SJSA1 (cell line): ENCODE measurements at regions not wholly inside any gene's neighbourhood (a gene's known extent, or its start where the extent isn't known, plus 50 kb on each side); places are given as distances from the start of the nearest gene placed in this dataset.

Experiments used
- DNase-seq, 2 experiments: peaks; one replicate each; pipeline ENCODE4 v3.0.0-alpha.2; 2015 to 2020; ENCODE audit warnings: low spot score in 2 of 2, low read depth in 1 of 2
- H3K27ac ChIP-seq: fragments of 250-450 bp; sonication (Bioruptor Pico); 2 replicates; pipeline ENCODE4 v1.5.1; 2020; ENCODE audit warnings: mild to moderate bottlenecking, moderate library complexity
- H3K27me3 ChIP-seq: fragments of 250-450 bp; sonication (Bioruptor Pico); replicated peaks from 2 replicates; pipeline ENCODE4 v1.5.1; 2020; ENCODE audit warnings: mild to moderate bottlenecking, moderate library complexity
- H3K36me3 ChIP-seq: fragments of 250-450 bp; sonication (Bioruptor Pico); 2 replicates; pipeline ENCODE4 v1.5.1; 2020; ENCODE audit warnings: mild to moderate bottlenecking
- H3K4me1 ChIP-seq: fragments of 250-450 bp; sonication (Bioruptor Pico); replicated peaks from 2 replicates; pipeline ENCODE4 v1.6.1; 2021; ENCODE audit warnings: mild to moderate bottlenecking
- H3K4me3 ChIP-seq: fragments of 250-450 bp; sonication (Bioruptor Pico); 2 replicates; pipeline ENCODE4 v1.5.1; 2020; ENCODE audit warnings: mild to moderate bottlenecking
- H3K9me3 ChIP-seq: fragments of 250-450 bp; sonication (Bioruptor Pico); replicated peaks from 2 replicates; pipeline ENCODE4 v1.5.1; 2020; ENCODE audit warnings: mild to moderate bottlenecking

DNA sequence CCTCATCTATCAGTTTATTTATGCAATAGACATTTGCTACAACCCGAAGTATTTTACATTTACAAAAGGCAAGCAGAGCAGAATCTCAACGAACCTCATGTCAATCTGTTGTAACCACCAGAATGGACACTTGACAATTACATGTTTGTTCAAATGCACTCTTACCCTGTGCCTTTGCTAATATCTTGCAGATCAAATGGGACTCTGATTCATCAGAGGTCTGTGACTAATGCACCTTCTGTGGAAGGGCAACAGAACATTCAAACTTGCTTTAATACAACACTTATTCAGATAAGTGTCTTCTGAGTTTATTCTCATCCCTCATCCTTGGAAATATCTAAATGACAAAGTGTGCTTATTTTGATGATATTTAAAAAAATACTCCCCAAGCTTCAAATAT lies 644.7 kb upstream of the PCDH10 start:
- no peak overlapping the region for H3K27ac ChIP-seq
- H3K9me3 ChIP-seq = no peaks in the 10 kb centered on the region
- H3K36me3 ChIP-seq = no peaks in the 10 kb centered on the region
- H3K4me3 ChIP-seq = no peak overlapping the region
- DNase-seq = no peak
- no peaks in the 10 kb centered on the region for H3K4me1 ChIP-seq
- H3K27me3 ChIP-seq = no peaks in the 10 kb centered on the region

DNA sequence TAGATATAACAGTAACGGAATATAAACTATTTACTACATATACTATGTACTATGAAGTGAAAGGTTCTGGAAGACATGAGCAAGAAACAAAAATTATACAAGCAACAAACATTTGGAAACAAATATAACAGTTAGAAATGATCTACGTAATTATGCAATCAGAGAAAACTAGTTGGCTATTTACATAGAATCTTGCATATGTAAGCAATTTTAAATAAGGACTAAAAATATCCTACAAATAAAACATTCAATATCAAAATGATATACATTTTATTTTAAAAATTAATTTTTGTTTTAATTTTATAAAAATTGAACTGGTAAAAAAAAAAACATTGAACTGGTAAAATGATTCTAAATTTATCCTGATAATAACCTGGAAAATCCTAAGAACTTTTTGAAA lies 642.5 kb upstream of the PCDH10 start:
- Histone ChIP-seq H3K36me3 (no peaks in the 10 kb centered on the region), H3K27me3 (no peaks in the 10 kb centered on the region), H3K4me3 (no peak overlapping the region), H3K9me3 (no peaks in the 10 kb centered on the region), H3K4me1 (no peaks in the 10 kb centered on the region), H3K27ac (no peak overlapping the region)
- DNase-seq = no peak

GRCh38 chr4:132513491-132513890 lies 635.6 kb upstream of the PCDH10 start:
- DNase-seq = no peak
- Histone ChIP-seq H3K27ac (no peak overlapping the region), H3K27me3 (no peaks in the 10 kb centered on the region), H3K4me3 (no peak overlapping the region), H3K36me3 (no peaks in the 10 kb centered on the region), H3K9me3 (0 out of 2 replicates have a peak, but pooled peaks cover 2% of the 10 kb centered on the region), H3K4me1 (no peaks in the 10 kb centered on the region)

GRCh38 chr4:132526652-132527051 lies 622.4 kb upstream of the PCDH10 start:
- no peaks in the 10 kb centered on the region for H3K4me1 ChIP-seq
- H3K9me3 ChIP-seq = no peaks in the 10 kb centered on the region
- no peaks in the 10 kb centered on the region for H3K36me3 ChIP-seq
- H3K4me3 ChIP-seq = no peak overlapping the region
- H3K27me3 ChIP-seq = no peaks in the 10 kb centered on the region
- H3K27ac ChIP-seq = no peak overlapping the region
- no peak for DNase-seq

- Histone ChIP-seq H3K27me3 (no peaks in the 10 kb centered on the region), H3K4me1 (no peaks in the 10 kb centered on the region), H3K4me3 (no peak overlapping the region), H3K9me3 (no peaks in the 10 kb centered on the region), H3K27ac (no peak overlapping the region), H3K36me3 (no peaks in the 10 kb centered on the region)
- no peak for DNase-seq
Observed at GRCh38 chr4:132527817-132528216, 621.3 kb upstream of the PCDH10 start.

- no peaks in the 10 kb centered on the region for H3K27me3 ChIP-seq
- H3K4me1 ChIP-seq = no peaks in the 10 kb centered on the region
- no peaks in the 10 kb centered on the region for H3K36me3 ChIP-seq
- DNase-seq = no peak
- H3K9me3 ChIP-seq = no peaks in the 10 kb centered on the region
- no peak overlapping the region for H3K4me3 ChIP-seq
- no peak overlapping the region for H3K27ac ChIP-seq
Observed at GRCh38 chr4:132530861-132531260, 618.2 kb upstream of the PCDH10 start.

DNA sequence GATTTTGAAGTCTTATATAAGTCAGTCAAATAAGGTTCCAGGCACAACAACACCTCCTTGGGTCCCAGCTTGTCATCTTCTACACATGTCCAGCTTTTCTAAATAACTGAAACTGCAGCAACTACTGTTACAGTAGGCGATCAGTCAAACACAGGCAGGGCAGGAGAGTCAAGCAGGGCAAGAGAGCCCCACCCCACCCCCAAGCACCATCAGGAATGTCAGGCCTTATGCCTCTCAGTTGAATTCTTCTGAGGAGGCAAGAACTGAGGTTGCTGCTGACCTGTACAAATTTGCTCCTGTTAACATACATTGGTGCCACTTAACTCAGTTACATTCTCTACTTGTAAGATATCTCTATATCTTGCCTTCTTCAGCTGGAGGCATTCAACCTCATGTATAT lies 608.8 kb upstream of the PCDH10 start:
- Histone ChIP-seq H3K9me3 (0 out of 2 replicates have a peak, but pooled peaks cover 5% of the 10 kb centered on the region), H3K36me3 (no peaks in the 10 kb centered on the region), H3K27me3 (no peaks in the 10 kb centered on the region), H3K4me3 (no peak overlapping the region), H3K27ac (no peak overlapping the region), H3K4me1 (no peaks in the 10 kb centered on the region)
- DNase-seq = no peak

GRCh38 chr4:132540797-132541196 lies 608.3 kb upstream of the PCDH10 start:
- no peak for DNase-seq
- Histone ChIP-seq H3K27me3 (no peaks in the 10 kb centered on the region), H3K4me3 (no peak overlapping the region)

GRCh38 chr4:132542228-132542627 lies 606.9 kb upstream of the PCDH10 start:
- no peaks in the 10 kb centered on the region for H3K27me3 ChIP-seq
- H3K36me3 ChIP-seq = no peaks in the 10 kb centered on the region
- no peaks in the 10 kb centered on the region for H3K4me1 ChIP-seq
- no peak overlapping the region for H3K27ac ChIP-seq
- DNase-seq = no peak
- no peak overlapping the region for H3K4me3 ChIP-seq
- H3K9me3 ChIP-seq = 0 out of 2 replicates have a peak, but pooled peaks cover 5% of the 10 kb centered on the region

More at GRCh38 chr4:132540797-132541196, 608.3 kb upstream of the PCDH10 start:
- Histone ChIP-seq H3K27ac (no peak overlapping the region), H3K4me1 (no peaks in the 10 kb centered on the region), H3K36me3 (no peaks in the 10 kb centered on the region), H3K9me3 (0 out of 2 replicates have a peak, but pooled peaks cover 5% of the 10 kb centered on the region)

- Histone ChIP-seq H3K4me3 (no peak overlapping the region), H3K36me3 (no peaks in the 10 kb centered on the region), H3K4me1 (no peaks in the 10 kb centered on the region), H3K27me3 (no peaks in the 10 kb centered on the region), H3K27ac (no peak overlapping the region), H3K9me3 (peaks cover 6% of the 10 kb centered on the region; the same call in 1 of the 2 replicates)
- DNase-seq = no peak
Observed at GRCh38 chr4:132548463-132548862, 600.6 kb upstream of the PCDH10 start.

- Histone ChIP-seq H3K9me3 (0 out of 2 replicates have a peak, but pooled peaks cover 4% of the 10 kb centered on the region), H3K27me3 (no peaks in the 10 kb centered on the region), H3K36me3 (no peaks in the 10 kb centered on the region), H3K27ac (no peak overlapping the region), H3K4me1 (no peaks in the 10 kb centered on the region), H3K4me3 (no peak overlapping the region)
- DNase-seq = no peak
Observed at GRCh38 chr4:132556316-132556715, 592.8 kb upstream of the PCDH10 start.

DNA sequence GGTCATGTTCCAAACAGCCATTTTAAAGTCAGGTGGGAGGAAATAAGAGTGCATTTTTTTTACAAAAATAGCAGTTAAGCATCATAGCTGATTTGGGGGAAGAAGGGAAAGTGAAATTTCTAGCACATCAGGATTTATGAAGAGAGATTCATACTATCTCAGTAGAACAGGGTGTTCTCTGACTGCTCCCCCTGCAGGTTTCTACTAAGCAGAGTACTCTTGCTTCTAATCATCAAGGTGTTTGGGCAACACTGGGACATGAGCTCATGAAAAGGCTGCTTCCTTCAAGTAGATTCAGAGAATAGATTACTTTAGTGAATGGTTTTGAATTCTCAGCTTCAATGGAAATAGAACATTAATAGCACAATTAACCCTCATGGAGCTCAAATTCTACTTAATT lies 591.4 kb upstream of the PCDH10 start:
- Histone ChIP-seq H3K4me3 (no peak overlapping the region), H3K27me3 (no peaks in the 10 kb centered on the region), H3K4me1 (no peaks in the 10 kb centered on the region), H3K27ac (no peak overlapping the region), H3K9me3 (0 out of 2 replicates have a peak, but pooled peaks cover 4% of the 10 kb centered on the region), H3K36me3 (no peaks in the 10 kb centered on the region)
- DNase-seq = no peak

GRCh38 chr4:132564920-132565319 lies 584.2 kb upstream of the PCDH10 start:
- no peaks in the 10 kb centered on the region for H3K36me3 ChIP-seq

DNA sequence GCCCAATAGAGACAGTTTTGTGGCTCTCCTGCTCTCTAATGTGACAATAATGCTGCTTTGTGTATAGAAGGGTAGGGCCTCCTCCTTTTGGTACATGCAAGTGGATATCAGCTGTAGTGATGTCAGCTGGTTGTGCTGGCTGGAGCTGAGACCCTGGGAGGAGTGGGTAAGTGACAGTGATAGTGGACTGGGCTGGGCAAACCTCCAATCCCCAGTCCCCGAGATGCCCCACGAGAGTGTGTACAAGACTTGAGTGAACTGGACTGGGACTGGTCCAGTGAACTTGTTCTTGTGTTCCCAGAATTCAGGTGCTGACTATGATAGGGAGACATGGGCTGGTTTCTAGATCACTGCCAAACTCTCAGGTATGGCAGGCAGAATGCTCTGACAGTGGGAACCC lies 583.6 kb upstream of the PCDH10 start:
- no peak for DNase-seq
- Histone ChIP-seq H3K27ac (no peak overlapping the region), H3K36me3 (no peaks in the 10 kb centered on the region), H3K4me3 (no peak overlapping the region), H3K4me1 (no peaks in the 10 kb centered on the region), H3K27me3 (no peaks in the 10 kb centered on the region), H3K9me3 (no peaks in the 10 kb centered on the region)

More at GRCh38 chr4:132564920-132565319, 584.2 kb upstream of the PCDH10 start:
- H3K4me1 ChIP-seq = no peaks in the 10 kb centered on the region
- H3K4me3 ChIP-seq = no peak overlapping the region
- DNase-seq = no peak
- H3K27me3 ChIP-seq = no peaks in the 10 kb centered on the region
- no peaks in the 10 kb centered on the region for H3K9me3 ChIP-seq
- no peak overlapping the region for H3K27ac ChIP-seq

- Histone ChIP-seq H3K36me3 (no peaks in the 10 kb centered on the region), H3K9me3 (0 out of 2 replicates have a peak, but pooled peaks cover 3% of the 10 kb centered on the region), H3K4me1 (no peaks in the 10 kb centered on the region), H3K27me3 (no peaks in the 10 kb centered on the region), H3K27ac (no peak overlapping the region), H3K4me3 (no peak overlapping the region)
- DNase-seq = no peak
Observed at GRCh38 chr4:132572210-132572609, 576.9 kb upstream of the PCDH10 start.
